CD4-positive, alpha-beta T cell treated with Interleukin-6 for 4 hours (primary cell): ENCODE measurements at regions not wholly inside any gene's neighbourhood (a gene's known extent, or its start where the extent isn't known, plus 50 kb on each side); places are given as distances from the start of the nearest gene placed in this dataset.
"Not testable (repeated sequence)": the region's sequence is repeated elsewhere in the genome, so short reads cannot be mapped to it uniquely, and the experiment has no call there.

Experiments used
- DNase-seq: peaks from one replicate; pipeline ENCODE4 v3.0.0-alpha.2; 2020; ENCODE audit warnings: mixed read lengths

DNA sequence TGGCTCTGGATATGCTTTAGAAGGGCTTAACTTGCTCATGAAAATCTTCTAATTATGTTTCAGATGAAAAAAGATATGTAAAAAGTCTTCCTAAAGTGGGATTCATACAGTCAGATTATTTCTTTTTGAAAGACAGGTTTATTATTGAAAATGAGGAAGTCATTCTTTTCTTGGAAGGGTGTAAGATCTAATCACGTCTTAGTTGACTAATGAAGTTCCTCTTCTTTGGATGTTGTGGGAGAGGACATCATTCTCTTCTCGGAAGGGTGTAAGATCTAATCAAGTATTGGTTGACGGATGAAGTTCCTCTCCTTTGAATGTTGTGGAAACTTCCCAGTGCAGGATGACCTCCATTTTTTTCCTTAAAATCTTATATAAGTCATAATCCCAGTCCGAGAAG, 74.9 kb downstream of the ALG10 start:
- DNase-seq = no peak

- DNase-seq = no peak
These were observed 83.2 kb downstream of the ALG10 start for GRCh38 chr12:34105392-34105933.

DNA sequence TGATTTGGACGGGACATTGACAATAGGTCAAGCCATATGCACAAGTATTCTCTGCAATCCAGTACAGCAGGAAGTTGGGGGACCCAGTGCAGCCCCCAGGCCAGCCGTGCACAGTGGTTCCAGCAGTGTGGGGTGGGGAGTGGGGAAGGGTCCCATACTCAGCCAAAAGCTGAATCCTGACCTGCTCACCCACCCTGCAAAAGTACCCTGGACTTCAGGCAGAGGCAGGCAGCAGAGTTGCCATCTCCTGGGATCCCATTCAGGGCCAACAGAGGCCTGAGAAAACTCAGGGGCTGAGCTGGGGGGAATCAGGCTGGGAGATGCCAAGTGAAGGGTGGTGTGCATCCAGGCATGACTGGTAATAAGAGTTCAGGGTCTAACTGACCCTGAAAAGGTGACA, 83.9 kb downstream of the ALG10 start:
- no peak for DNase-seq

DNA sequence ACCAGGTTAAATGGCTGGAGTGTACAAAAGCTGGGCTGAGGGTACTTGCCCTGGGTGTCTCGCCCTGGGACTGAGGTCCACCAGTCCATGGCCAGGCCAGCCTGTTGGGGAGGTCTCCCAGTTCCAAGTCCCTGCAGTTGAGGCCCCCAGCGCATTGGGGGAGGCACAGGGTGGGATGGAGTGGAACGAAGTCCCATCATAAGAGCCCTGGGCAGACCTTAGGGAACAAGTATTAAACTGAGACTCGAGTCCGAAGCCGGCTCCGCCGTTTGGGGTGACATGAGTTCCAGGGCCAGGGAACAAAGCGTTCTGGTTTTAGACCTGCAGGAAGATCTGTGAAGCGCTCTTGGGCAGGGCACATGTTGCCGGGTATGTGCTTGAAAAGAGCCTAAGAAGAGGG, 84.7 kb downstream of the ALG10 start:
- no peak for DNase-seq

GRCh38 chr12:34107781-34108404, 85.6 kb downstream of the ALG10 start:
- no peak for DNase-seq

DNA sequence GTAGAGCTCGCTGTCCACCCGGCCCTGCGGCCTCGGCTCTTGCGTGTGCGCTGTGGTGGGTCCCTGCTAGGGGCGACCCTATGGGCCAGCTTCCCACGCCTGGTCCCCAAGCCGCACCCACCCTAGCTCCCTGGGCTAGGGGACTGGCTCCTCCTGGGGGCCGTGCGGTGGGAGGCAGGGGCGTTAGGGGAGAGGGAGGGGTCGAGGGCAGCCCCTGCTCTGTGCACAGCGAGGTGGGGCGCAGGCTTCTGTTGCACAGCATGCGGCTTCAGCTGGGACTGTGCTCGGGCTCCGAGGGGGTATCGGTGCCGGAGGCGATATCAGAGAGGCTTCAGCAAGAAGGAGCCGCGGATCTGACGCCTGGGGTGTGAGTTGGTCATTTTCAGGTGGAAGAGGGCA, 86.1 kb downstream of the ALG10 start:
- DNase-seq = no peak

DNA sequence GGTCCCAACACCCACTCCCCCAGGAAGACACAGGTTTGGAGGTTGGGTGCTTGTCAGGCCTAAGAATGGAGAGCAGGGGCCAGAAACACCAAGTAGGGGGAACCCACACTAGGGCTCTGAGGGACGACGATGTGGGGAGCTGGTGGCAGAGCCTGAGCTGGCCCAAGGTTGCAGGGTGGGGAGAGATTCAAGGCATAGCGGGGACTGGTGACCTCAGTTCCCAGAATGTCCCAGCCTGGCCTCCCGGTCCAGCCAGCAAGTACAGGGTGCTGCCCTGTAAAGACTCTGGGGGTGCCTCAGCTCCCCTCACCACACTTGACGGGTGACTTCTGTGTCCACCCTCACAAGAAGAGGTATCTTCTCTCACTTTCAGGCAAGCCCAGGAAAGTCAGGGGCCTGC, 86.7 kb downstream of the ALG10 start:
- no peak for DNase-seq

DNA sequence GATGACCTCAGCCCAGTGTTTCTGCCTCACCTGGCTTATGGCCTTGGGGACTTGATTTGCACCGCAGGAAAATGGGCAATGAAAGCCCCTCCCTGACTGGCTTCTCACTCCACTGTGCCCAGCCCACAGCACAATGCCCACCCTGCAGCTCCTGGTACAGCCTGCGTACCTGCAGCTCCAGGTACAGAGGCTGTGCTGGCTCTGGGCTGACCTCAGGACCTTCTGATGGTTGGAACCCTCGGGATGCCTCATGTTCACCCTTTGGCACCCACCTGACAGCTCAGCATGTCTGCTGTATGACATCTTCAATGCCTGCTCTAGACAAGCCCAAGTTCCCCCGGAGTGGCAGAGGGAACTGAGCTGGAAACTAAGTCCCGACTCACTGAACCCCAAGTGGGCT, 87.1 kb downstream of the ALG10 start:
- DNase-seq = no peak

- not testable (repeated sequence) for DNase-seq
These were observed 87.7 kb downstream of the ALG10 start for GRCh38 chr12:34109909-34110531.

GRCh38 chr12:34119366-34119765, 97.1 kb downstream of the ALG10 start:
- no peak for DNase-seq

- DNase-seq = no peak
These were observed 99.1 kb downstream of the ALG10 start for GRCh38 chr12:34121360-34121759.

DNA sequence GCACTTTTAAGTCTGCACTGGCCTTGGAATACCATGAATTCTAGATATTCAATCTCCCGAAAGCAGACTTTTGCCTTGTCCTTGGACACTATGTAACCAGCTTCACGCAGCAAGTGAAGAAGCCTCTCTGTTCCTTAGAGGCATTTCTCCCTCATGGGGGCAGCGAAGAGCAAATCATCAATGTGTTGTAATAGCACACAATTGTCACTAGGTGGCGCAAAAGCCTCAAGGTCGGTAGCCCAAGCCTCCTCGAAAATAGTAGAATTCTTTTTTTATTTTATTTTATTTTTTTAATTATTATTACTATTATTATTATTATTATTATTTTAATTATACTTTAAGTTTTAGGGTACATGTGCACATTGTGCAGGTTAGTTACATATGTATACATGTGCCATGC, 100.8 kb downstream of the ALG10 start:
- peak; percentile 47 for DNase-seq

DNA sequence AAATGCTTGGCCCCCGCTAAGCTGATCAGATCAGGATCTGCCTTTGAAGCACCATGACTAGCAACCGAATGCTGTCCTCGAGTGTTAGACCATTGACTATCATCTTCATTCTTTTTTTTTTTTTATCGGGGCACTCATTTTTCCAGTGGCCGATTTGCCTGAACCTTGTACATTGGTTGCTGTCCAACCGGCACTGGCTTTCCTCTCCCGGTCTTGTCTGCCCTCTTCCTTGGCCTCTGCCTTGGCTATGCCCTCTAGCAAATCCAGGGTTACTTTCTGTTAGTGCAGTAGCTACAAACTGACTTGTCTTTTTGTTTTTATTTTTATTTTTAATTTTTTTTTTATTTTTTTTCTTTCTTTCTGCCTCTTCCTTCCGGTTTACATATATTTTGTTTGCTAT, 102.3 kb downstream of the ALG10 start:
- DNase-seq = no peak

DNA sequence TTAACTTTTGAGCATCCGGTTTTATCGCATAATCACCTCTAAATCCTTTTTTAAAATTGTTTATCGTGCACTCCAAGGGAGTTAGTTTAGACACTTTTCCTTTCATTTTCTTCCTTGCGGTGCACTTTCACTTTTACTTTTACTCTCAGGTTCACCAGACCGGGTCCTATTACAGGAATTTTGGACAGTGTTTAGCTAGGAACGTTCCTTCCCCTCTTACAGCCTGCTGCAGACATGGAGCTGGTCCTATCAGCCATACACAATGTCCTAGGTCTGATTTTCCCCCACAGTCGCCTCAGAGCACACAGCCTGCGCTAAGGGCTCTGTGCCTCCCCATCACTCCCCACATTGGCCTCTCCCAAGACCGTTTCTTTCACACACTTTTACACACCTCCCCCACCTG, 103.9 kb downstream of the ALG10 start:
- no peak for DNase-seq

GRCh38 chr12:34126805-34127204, 104.5 kb downstream of the ALG10 start:
- no peak for DNase-seq

DNA sequence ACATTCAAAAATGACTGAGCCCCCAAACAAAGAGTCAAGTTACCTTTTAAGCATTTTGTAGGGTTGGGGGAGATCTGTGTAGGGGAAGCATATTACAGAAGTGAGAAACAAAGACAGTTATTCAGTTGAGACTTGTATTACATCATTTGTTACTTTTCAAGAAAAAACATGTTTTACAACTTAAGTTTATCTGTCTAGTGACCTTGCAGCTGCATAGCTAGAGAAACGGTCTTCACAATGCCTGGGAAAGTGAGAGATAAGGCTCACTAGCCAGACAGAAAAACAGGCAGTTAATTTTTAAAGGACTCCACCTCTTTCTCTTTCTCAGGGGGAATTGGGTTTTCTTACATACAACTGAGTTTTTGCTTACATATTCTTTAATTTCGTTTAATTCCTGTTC, 105.1 kb downstream of the ALG10 start:
- DNase-seq = not testable (repeated sequence)

DNA sequence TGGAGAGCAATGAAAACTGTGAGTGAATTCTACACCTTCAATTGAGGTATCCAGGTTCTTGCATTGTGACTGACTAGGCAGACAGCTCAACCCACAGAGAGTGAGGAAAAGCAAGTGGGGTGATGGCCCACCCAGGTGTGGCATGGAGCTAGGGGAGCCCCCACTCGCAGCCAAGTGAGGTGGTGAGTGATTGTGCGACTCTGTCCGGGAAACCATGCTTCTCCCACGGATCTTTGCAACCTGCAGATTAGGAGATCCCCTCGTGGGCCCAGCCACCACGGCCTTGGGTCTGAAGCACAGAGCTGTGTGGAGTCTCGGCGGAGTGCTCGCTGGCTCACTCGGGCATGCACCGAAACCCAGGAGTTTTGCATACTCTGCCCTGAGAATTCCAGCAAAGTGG, 120.1 kb downstream of the ALG10 start:
- no peak for DNase-seq

DNA sequence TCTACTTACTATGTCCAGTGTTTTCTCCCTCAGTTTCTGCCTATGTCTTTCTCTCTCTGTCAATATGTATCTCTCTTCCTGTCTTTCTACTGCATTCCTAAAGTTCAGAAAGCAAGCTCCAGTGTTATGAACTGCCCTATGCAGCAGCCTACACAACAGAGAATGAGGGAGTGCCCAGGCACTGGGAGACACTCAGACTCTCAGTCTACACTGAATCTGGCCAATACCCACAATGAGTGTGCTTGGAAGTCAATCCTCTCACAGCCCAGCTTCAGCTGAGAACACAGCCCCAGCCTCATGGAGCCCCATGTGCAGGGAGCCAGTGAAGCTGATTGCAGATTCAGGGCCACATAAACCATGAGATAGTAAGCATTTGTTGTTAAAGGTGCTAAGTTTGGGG, 128.7 kb downstream of the ALG10 start:
- no peak for DNase-seq

DNA sequence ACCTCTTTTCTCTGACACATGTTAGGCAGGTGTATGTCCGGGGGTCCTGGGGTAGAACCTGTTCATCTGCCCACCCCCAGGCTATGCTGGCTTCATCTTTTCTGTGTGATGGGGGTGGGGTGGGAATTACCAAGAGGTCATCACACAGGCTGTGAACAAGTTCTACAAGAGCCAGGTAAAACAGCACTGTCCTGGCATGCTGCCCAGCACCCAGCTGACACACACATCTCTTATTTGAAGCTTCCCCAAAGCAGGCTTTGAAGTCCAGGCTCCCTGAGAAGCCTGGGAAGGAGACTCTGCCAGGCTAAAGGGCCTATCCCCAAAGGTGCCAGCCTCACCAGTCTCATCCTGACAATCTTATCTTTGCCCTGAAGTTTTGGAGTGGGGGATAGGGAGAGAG, 141.1 kb downstream of the ALG10 start:
- DNase-seq = no peak

- DNase-seq = no peak
These were observed 144.2 kb downstream of the ALG10 start for GRCh38 chr12:34166427-34167060.

DNA sequence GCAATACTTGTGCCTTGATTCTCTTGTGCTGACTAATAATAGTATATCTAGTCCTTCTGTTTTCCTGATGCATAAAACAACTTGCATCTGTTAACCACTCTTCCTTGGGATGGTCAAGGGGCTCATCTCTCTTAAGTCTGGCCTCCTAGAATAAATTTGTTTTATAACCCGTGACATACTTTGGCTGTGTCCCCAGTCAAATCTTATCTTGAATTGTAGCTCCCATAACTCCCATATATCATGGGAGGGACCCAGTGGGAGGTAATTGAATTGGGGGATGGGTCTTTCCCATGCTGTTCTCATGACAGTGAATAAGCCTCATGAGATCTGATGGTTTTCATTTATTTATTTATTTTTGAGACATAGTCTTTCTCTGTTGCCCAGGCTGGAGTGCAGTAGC, 146.2 kb downstream of the ALG10 start:
- DNase-seq = not testable (repeated sequence)

DNA sequence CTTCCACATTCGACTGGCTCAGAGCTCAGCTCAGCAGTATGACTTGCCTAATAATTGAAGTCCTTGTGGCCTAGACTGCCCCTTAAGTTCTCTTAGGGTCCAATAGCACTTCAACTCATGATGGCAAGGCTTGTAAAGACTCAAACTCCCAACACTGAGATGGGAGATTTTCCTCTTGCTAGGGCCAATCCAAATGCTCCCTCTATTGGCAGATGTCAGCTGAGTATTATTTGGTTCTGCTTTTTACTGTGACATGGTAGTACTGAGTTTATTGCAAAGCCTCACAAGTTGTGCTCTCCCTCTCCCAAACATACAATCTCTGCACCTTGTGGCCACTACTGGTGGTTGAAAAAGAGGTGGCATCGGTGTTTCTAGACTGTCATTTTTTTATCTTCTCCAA, 164.2 kb downstream of the ALG10 start:
- no peak for DNase-seq

- DNase-seq = no peak
These were observed 166.7 kb downstream of the ALG10 start for GRCh38 chr12:34188974-34189373.

GRCh38 chr12:34190054-34190453, 167.8 kb downstream of the ALG10 start:
- no peak for DNase-seq
